HG03280 (cell line): ENCODE measurements at regions not wholly inside any gene's neighbourhood (a gene's known extent, or its start where the extent isn't known, plus 50 kb on each side); places are given as distances from the start of the nearest gene placed in this dataset.
"Not testable (repeated sequence)": the region's sequence is repeated elsewhere in the genome, so short reads cannot be mapped to it uniquely, and the experiment has no call there.

Source experiments
- ATAC-seq: cut with Tn5 transposase; IDR thresholded peaks from one replicate; pipeline ENCODE4 v1.9.1; 2021; ENCODE audit warnings: mild to moderate bottlenecking, moderate library complexity; ENCODE audit not compliant: unreplicated experiment

GRCh38 chr3:162684260-162684659, 1187.7 kb downstream of the OTOL1 start:
- ATAC-seq: no peak

DNA sequence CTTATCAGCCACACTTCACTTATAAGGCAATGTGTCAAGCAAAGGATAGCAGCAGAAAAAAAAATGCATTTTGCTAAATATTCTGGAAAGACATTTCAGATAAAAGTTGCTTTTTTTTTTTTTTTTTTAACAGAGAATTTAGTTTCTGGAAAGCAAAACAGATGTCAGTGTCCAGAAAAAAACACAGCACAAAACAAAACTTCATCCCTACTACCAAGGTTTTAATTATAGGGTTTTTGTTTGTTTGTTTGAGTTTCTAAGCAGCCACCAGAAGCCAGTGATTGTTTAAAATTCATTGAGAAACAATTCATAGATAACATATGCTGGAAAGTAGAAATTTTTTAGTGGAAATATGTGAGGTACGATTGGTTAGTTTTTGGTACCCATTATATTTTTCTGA, 1202.7 kb downstream of the OTOL1 start:
- ATAC-seq: no peak

- no peak for ATAC-seq
These were observed 1204.6 kb downstream of the OTOL1 start for GRCh38 chr3:162701211-162701610.

- ATAC-seq: no peak
These were observed 1206.3 kb downstream of the OTOL1 start for GRCh38 chr3:162702768-162703385.

DNA sequence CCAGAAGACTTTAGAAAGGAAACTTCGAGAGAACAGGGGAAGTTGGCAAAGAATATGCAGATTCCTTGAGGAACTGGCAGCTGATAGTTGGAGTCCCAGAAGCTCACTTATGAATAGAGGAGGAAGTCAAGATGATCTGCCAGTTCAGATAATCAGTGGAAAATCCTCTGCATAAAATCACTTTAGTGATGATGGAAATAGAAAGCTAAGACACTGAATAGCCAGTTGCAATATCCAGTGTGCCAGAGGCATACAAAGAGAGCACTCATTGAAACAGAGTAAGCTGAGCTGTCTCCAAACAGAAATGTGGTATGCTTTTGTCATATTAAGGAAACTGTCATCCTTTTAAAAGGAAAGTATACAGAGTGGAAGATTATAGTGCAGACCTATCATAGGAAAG, 1207.6 kb downstream of the OTOL1 start:
- no peak for ATAC-seq

DNA sequence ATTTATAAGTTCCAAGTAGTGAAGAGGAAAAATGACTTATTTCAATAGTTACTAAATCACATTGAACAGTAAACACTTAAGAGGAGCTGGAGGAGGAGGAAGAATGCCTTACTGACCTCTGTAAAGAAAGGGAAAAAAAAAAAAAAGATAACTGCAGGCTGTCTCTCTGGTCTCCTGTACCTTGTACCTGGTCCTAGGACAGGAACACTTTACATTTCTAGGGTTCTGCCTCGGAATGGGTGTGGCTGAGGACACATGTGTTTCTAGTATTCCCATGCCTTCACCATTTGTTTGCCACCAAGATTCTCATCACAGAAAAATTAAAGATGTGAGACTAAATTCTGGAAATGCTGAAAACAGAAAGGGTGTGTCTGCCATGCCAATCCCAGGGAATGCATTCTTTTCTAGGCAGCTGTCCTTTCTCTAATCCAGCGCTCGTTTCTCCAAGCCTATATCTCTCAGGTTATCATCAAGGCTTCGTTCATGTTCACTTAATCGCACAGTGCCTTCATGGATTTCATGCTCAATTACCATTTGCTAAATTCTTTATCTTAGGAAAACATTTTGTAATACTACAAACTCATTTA, 1208.3 kb downstream of the OTOL1 start:
- no peak for ATAC-seq

DNA sequence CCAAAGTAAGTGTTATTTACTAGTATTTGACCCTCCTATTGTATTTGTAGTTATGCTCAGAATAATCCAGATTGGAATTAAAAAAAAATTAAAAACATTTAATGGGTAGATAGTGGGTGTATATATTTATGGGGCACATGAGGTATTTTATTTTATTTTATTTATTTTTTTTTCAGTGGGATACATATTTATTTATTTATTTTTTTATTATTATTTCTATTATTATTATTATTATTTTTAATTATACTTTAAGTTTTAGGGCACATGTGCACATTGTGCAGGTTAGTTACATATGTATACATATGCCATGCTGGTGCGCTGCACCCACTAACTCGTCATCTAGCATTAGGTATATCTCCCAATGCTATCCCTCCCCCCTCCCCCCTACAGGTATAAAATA, 1211.8 kb downstream of the OTOL1 start:
- ATAC-seq: not testable (repeated sequence)

DNA sequence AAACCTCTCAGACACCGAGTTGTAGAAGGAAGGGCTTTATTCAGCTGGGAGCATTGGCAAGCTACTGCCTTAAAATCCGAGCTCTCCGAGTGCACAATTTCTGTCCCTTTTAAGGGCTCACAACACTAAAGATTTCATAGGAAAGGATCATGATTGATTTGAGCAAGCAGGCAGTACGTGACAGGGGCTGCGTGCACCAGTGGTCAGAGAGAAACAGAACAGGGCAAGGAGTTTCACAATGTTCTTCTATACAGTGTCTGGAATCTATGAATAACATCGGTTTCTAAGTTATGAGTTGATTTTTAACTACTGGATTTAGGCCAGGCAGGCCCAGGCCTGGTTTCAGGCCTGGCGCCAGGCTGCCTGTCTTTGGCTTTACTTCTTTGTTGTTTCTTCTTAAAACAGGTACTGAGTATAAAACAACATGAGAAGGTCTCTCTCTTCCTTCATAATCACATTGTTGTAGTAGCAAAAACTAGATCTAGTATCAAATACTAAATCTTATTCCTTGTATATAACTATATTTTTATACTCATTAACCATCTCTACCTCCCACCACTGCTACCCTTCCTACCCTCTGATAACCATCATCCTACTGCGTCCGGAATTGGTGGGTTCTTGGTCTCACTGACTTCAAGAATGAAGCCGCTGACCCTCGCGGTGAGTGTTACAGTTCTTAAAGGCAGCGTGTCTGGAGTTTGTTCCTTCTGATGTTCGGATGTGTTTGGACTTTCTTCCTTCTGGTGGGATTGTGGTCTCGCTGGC, 1212.5 kb downstream of the OTOL1 start:
- ATAC-seq: not testable (repeated sequence)

DNA sequence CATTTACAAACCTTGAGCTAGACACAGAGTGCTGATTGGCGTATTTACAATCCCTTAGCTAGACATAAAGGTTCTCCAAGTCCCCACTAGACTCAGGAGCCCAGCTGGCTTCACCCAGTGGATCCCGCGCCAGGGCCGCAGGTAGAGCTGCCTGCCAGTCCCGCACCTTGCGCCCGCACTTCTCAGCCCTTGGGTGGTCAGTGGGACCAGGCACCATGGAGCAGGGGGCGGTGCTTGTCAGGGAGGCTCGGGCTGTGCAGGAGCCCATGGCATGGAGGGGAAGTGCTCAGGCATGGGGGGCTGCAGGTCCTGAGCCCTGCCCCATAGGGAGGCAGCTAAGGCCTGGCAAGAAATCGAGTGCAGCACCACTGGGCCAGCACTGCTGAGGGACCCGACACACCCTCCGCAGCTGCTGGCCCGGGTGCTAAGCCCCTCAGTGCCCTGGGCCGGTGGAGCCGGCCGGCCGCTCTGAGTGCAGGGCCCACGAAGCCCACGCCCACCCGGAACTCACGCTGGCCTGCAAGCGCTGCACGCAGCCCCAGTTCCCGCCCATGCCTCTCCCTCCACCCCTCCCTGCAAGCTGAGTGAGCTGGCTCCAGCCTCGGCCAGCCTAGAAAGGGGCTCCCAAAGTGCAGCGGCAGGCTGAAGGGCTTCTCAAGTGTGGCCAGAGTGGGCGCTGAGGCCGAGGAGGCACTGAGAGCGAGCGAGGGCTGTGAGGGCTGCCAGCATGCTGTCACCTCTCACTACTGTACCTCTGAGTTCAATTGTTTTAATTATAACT, 1213.9 kb downstream of the OTOL1 start:
- ATAC-seq: no peak

DNA sequence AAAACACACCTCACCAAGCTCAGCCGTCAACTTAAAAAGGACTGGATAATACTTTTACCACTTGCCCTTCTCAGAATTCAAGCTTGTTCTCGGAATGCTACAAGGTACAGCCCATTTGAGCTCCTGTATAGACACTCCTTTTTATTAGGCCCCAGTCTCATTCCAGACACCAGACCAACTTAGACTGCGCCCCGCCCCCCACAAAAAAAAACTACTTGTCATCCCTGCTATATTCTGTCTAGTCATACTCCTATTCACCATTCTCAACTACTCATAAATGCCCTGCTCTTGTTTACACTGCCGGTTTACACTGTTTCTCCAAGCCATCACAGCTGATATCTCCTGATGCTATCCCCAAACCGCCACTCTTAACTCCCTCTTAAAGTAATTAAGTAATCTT, 1220.5 kb downstream of the OTOL1 start:
- not testable (repeated sequence) for ATAC-seq

DNA sequence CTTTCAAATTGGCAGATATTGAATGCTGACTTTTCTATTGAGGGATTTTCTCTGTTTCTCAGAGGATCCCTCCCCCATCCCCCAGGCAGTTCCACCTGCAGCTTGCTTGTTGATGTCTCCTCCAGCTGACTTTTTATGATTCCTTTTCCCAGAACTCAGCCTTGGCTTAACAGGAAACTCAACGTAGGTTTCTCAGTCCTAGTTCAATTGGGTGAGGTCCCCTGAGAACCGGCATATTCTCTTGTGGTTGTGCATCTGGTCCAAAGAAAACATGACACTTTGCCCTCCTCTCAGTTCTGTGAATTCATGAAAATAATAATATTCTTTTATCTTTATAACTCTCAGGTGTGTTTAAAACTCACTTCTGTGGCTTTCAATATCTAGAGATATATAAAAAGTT, 1222.1 kb downstream of the OTOL1 start:
- no peak for ATAC-seq

DNA sequence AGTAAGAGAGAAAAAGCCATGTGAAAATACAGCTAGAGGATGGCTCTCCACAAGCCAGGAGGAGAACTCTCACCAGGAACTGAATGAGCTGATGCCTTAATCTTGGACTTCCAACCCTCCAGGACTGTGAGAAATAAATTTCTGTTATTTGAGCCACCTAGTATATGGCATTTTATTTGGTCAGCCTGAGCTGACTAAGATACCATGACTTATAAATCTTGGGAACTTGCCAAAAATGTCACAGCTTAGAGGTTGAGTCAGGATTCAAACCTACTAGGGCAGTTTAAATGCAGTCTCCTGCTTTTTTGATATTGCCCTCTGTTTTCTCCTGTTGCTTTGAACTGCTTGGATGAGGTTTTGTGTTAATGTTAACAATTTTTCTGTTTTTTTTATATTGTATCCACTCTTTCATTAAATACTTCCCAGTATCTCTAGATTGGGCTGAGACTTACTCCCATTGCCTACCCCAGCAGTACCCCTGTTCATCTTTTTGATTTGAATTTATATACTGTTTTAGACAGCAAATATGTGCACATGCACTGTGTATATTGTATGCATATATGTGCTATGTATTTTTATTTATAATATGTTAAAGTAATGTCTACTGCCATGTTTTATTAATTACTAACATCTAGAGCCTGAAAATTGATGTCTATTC, 1223.2 kb downstream of the OTOL1 start:
- no peak for ATAC-seq

DNA sequence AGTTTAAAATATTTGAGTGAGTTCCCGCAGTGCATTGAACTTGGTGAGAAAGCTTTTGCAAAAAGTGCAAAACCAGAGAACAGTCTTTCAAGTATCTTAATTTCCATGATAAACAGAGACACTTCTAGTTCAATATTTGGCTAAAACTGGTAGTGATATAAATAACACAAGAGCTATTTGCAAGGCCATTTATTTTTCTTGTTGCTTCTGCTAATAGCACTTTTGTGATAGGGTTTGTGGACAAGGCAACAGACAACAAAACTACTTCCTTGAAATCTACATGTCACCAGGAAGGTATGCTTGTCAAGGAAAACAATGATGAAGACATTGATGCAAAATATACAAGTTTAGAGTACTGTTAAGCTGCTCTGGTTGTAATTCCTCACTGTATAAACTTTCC, 1225.1 kb downstream of the OTOL1 start:
- no peak for ATAC-seq

GRCh38 chr3:162722337-162722736, 1225.7 kb downstream of the OTOL1 start:
- no peak for ATAC-seq

GRCh38 chr3:162722796-162723195, 1226.2 kb downstream of the OTOL1 start:
- not testable (repeated sequence) for ATAC-seq

GRCh38 chr3:162729686-162730085, 1233.1 kb downstream of the OTOL1 start:
- ATAC-seq: no peak

DNA sequence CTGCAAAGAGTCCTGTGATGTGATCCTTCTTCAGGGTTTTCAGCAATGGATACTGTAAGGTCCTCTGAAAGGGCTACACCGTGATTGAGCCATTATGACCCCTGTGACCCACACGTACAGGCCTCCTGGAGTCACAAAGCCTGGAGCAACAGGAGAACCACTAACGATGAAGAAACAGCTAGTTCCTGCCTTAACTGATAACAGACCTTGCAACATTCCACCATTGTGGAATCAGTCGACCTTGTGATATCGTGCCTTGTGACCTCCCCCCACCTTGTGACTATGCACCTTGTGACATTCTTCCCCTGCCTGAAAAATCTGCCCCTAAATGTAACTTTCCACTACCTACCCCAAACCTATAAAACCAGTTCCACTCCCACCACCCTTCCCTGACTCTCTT, 1235.4 kb downstream of the OTOL1 start:
- not testable (repeated sequence) for ATAC-seq

GRCh38 chr3:162738784-162739183, 1242.2 kb downstream of the OTOL1 start:
- no peak for ATAC-seq

GRCh38 chr3:162740941-162741596, 1244.5 kb downstream of the OTOL1 start:
- no peak for ATAC-seq

DNA sequence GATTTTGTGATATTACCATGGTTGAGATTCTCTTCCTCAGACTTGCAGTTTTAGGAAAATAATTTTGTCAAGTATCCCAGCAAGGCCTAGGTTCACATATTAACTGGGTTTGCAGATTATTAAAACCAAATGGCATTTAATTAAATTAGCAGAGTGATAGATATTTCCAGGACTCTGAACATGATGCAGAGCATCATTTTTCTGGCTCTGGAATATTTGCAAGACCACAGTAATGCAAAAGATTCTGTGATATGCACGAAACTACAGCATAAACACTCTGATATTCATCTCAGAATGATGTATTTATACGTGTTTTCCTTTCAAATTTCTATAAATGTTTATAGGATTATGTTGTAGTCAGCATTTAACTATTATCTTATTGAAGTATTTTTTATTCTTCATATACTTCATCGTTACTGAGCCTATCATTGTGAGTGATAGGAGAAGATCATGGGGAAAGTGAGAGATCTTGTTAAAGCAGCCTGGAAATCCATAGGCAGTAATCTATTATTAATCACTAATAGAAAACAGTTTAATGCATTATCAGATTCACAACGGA, 1245.6 kb downstream of the OTOL1 start:
- ATAC-seq: no peak
